Prostate gland (tissue), 2 donors: ENCODE measurements at regions not wholly inside any gene's neighbourhood (a gene's known extent, or its start where the extent isn't known, plus 50 kb on each side); places are given as distances from the start of the nearest gene placed in this dataset.
A peak's percentile ranks its signal among the peaks of the same experiment; 100 is the strongest.

Experiments used
- DNase-seq: peaks from one replicate; pipeline ENCODE4 v3.0.0-alpha.2; 2019; ENCODE audit warnings: low spot score
- H3K27ac ChIP-seq, 2 donors: fragments of 200-600 bp; sonication (generic); 2 replicates each; pipeline ENCODE4 v1.5.1; 2017 to 2019
- H3K27me3 ChIP-seq: fragments of 200-600 bp; sonication (generic); replicated peaks from 2 replicates; pipeline ENCODE4 v1.5.1; 2019; ENCODE audit not compliant: insufficient read depth
- H3K36me3 ChIP-seq, 2 donors: fragments of 200-600 bp; sonication (generic); 1 replicate in 1 of 2; 2 replicates in 1 of 2; pipeline versions ENCODE4 v1.5.1 to v1.8.1; 2017 to 2019
- H3K4me1 ChIP-seq: fragments of 200-600 bp; sonication (generic); replicated peaks from 2 replicates; pipeline ENCODE4 v1.5.1; 2019
- H3K4me3 ChIP-seq, 2 donors: fragments of 200-600 bp; sonication (generic); 2 replicates each; pipeline ENCODE4 v1.5.1; 2017 to 2019
- H3K9me3 ChIP-seq: fragments of 200-600 bp; sonication (generic); 2 replicates; pipeline ENCODE4 v1.5.1; 2017
- POLR2A ChIP-seq: fragments of 450-650 bp; IDR thresholded peaks from one replicate; pipeline ENCODE4 v1.6.1; 2016; ENCODE audit warnings: antibody characterized with exemption, mild to moderate bottlenecking
- POLR2AphosphoS5 ChIP-seq: sonication (generic); formaldehyde crosslinking; IDR thresholded peaks from one replicate; pipeline ENCODE4 v1.6.1; 2017; ENCODE audit warnings: antibody characterized with exemption
- WGBS: methylation state at CpG from one replicate; pipeline ENCODE4 v1.1.5; 2018; 5-methylcytosine and 5-hydroxymethylcytosine counted together
- intact Hi-C: fragments of 100-400 bp; cut with DNase I; formaldehyde crosslinking; loops from one replicate; pipeline ENCODE4 v1.14.2; 2022
- TF ChIP-seq, protein P1 (sequence below), 4 experiments: fragments of 200-600 bp in 2 of 4; fragments of 450-650 bp in 2 of 4; sonication (generic) in 2 of 4; IDR thresholded peaks; 1 replicate in 3 of 4; 2 replicates in 1 of 4; pipeline ENCODE4 v1.5.1; 2016 to 2019; ENCODE audit warnings: antibody characterized with exemption in 4 of 4, mild to moderate bottlenecking in 2 of 4, moderate library complexity in 2 of 4

DNA sequence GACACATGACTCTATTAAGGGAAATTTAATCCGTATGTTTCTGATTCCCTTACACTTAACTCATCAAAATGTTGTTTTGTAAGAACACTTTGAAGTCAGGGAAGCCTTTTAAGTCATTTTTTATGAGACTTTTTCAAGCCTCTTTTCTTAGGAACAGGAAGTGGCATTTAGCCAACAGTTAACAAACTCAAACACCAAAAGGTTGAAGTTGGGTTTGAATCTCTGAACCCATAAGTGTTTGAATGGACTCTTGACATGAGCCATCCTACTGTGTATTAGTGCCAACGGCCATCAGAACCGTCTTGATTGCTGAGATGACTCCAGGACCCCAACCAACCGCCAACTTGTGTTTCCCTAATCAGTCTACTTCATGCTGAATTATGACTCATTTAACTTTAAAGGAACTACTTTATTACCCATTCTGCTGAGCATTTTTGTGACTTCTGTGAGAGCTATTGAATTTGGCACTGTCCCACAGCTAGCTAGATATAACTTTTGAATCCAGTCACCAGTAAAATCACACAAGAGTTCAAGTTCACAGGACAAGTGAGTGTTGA lies 209.1 kb upstream of the FAT1 start:
- DNase-seq, result no peak
- 10% methylated on average over 4 of the region's 4 CpGs for WGBS
- no peaks in the 10 kb centered on the region for H3K9me3 ChIP-seq
- no peaks in the 10 kb centered on the region for H3K4me1 ChIP-seq
- H3K27me3 ChIP-seq, result no peaks in the 10 kb centered on the region
- no peak for TF ChIP-seq POLR2AphosphoS5
- no peak for TF ChIP-seq POLR2A
- TF ChIP-seq, protein P1, sequence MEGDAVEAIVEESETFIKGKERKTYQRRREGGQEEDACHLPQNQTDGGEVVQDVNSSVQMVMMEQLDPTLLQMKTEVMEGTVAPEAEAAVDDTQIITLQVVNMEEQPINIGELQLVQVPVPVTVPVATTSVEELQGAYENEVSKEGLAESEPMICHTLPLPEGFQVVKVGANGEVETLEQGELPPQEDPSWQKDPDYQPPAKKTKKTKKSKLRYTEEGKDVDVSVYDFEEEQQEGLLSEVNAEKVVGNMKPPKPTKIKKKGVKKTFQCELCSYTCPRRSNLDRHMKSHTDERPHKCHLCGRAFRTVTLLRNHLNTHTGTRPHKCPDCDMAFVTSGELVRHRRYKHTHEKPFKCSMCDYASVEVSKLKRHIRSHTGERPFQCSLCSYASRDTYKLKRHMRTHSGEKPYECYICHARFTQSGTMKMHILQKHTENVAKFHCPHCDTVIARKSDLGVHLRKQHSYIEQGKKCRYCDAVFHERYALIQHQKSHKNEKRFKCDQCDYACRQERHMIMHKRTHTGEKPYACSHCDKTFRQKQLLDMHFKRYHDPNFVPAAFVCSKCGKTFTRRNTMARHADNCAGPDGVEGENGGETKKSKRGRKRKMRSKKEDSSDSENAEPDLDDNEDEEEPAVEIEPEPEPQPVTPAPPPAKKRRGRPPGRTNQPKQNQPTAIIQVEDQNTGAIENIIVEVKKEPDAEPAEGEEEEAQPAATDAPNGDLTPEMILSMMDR (IDR thresholded peaks at IDR 0.05), result no peak
- no peak overlapping the region for H3K4me3 ChIP-seq
- H3K36me3 ChIP-seq, result no peaks in the 10 kb centered on the region
- H3K27ac ChIP-seq, result no peak overlapping the region
- intact Hi-C loops, result no loop called here

DNA sequence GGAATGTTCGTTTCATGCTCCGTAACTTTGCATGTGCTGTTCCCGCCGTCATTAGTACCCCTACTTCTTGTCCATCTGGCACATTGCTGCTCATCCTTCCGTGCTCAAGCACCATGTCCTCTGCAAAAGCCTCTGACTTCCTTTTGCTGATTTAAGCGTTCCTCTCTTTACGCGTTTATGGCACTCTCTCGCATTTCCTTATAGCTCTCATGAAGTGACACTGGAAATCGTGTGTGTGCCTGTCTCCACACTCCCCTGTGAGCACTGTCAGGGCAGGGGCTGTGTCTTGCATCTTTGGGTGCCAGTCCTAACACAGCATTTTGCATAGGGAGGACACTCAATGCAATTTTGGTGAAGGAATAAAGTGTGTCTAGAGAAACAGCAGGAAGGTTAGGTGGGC lies 210.6 kb upstream of the FAT1 start:
- whole genome bisulfite sequencing, result 81% methylated on average over 10 of the region's 10 CpGs
- no peak for DNase-seq
- Histone ChIP-seq H3K4me1 (no peaks in the 10 kb centered on the region), H3K27ac (no peak overlapping the region), H3K4me3 (no peak overlapping the region), H3K27me3 (no peaks in the 10 kb centered on the region), H3K9me3 (no peaks in the 10 kb centered on the region), H3K36me3 (no peaks in the 10 kb centered on the region)
- intact Hi-C loops, result no loop called here
- TF ChIP-seq POLR2AphosphoS5 (no peak), POLR2A (no peak)
- TF ChIP-seq, protein P1 (IDR thresholded peaks at IDR 0.05), result no peak

DNA sequence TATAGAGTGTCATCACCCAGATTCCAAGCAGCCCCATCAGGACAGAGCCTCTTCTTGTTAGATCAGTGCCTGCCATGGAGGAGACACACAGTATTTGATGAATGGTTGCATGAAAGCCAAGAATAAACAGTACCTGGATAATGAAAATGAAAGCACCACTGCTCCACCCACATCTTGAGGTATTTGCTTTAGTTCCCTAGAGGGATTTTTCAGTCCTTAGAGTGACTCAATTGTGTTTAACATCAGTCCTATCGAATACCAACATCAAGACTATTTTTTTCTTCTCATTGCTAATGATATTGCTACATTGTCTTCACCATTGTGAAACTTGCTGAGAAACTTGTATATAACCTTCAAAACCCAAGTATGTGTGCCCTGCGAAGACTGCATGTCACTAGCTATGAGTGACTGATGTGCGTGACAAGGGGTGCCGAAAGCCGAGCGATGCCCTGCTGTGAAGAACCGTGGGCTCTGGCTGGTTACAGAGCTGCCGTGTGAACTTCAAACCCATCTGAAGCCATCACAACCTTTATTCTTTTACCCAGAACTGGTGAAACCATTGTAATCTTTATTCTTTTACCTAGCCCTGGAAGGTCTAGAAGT lies 211.3 kb upstream of the FAT1 start:
- no peaks in the 10 kb centered on the region for H3K36me3 ChIP-seq
- H3K9me3 ChIP-seq, result no peaks in the 10 kb centered on the region
- no peak overlapping the region for H3K27ac ChIP-seq
- no peaks in the 10 kb centered on the region for H3K27me3 ChIP-seq
- H3K4me1 ChIP-seq, result no peaks in the 10 kb centered on the region
- intact Hi-C loops, result no loop called here
- TF ChIP-seq POLR2A (no peak), POLR2AphosphoS5 (peak; percentile 14)
- TF ChIP-seq, protein P1 (IDR thresholded peaks at IDR 0.05), result no peak
- H3K4me3 ChIP-seq, result no peak overlapping the region
- DNase-seq, result no peak
- 93% methylated on average over 8 of the region's 8 CpGs for WGBS

DNA sequence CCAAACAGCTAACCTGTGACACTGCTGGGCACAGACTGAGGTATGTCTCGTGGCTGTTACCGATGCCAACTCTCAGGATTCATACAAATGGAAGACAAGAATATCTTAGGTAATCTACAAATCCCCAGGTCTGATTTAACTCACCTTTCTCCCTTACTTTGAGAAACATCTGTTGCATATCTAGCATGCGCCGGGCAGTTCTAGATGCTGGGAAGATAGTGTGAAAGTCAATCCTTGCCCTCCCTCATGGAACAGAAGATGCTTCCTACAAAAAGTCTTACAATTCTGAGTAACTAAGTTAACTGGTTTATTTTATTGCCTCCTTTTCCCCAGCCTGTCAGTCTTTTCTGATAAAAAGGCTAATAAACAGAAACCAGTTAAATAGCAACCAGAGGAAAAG lies 212.2 kb upstream of the FAT1 start:
- no peaks in the 10 kb centered on the region for H3K36me3 ChIP-seq
- DNase-seq, result no peak
- TF ChIP-seq POLR2AphosphoS5 (no peak), POLR2A (no peak)
- TF ChIP-seq, protein P1 (IDR thresholded peaks at IDR 0.05), result no peak
- peak overlapping the region in 1 of 2 donors; percentile 37 for H3K27ac ChIP-seq
- no peak overlapping the region for H3K4me3 ChIP-seq
- H3K27me3 ChIP-seq, result no peaks in the 10 kb centered on the region
- intact Hi-C loops, result no loop called here
- 48% methylated on average over 4 of the region's 4 CpGs for WGBS
- H3K9me3 ChIP-seq, result no peaks in the 10 kb centered on the region
- H3K4me1 ChIP-seq, result no peaks in the 10 kb centered on the region
